ENCODE measurements at regions not wholly inside any gene's neighbourhood (a gene's known extent, or its start where the extent isn't known, plus 50 kb on each side); places are given as distances from the start of the nearest gene placed in this dataset.

DNA sequence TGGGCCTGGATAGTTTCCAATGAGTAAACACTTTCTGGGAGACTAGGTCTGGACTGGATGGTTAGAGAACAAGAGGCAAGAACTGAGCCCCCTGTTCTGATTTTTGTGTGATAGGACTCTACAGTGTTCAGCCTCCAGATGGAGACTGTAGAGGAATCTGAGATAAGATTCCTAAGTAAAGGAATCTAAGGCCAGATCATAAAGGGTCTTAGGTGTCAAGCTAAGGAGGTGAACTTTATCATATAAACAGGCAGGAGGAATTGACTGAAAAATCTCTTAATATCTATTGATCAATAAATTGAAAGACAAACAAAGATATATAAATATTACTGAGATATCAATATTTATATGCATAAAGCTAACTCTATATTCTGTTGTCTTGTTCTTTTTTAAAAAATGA lies 449.1 kb upstream of the DAB1 start:
- DNase-seq (no peak), ATAC-seq (no peak)
- intact Hi-C loops (cut with micrococcal nuclease) = no loop called here

- ATAC-seq (no peak), DNase-seq (no peak)
- intact Hi-C loops (cut with micrococcal nuclease) = no loop called here
Measured at GRCh38 chr1:57868908-57869307, 445.0 kb upstream of the DAB1 start.

DNA sequence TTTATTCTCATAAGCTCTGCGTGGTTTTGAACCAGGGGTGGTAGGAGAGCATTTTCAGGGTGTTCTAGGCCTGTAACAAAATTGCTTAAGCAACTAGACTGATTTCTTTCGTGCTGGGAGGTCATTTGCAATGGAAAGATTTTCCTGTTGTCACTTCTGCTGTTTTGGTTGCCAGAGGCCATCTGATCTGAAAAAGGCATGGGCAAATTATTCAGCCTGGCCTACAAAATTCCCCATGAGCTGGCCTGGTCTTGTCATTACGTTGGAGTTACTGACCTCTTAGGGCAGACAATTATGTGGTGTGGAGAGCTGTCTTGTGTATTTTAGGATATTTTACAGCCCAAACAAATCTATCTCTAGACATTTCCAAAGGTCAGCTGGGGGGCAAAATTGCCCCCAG lies 444.4 kb upstream of the DAB1 start:
- ATAC-seq = no peak
- DNase-seq = no peak
- intact Hi-C loops (cut with micrococcal nuclease) = no loop called here

DNA sequence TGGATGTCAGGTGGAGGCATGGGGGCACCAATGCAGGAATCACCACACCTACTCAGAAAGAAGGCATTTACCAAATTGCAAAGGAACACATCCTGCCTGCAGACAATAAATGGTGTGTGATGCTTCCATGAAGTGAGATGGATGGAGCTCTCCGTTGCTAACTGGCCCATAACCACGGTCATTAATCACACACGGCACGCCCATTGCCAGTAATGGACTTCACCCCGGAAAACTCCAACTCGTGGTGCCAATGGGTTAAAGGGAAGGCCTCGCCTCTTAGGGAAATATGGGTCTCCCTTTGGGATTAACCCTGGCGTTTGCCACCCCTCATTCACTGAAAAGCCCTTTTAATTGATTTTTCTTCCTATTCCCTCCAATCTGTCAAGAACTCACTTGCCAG lies 443.1 kb upstream of the DAB1 start:
- no peak for ATAC-seq
- intact Hi-C loops (cut with micrococcal nuclease) = no loop called here
- no peak for DNase-seq

DNA sequence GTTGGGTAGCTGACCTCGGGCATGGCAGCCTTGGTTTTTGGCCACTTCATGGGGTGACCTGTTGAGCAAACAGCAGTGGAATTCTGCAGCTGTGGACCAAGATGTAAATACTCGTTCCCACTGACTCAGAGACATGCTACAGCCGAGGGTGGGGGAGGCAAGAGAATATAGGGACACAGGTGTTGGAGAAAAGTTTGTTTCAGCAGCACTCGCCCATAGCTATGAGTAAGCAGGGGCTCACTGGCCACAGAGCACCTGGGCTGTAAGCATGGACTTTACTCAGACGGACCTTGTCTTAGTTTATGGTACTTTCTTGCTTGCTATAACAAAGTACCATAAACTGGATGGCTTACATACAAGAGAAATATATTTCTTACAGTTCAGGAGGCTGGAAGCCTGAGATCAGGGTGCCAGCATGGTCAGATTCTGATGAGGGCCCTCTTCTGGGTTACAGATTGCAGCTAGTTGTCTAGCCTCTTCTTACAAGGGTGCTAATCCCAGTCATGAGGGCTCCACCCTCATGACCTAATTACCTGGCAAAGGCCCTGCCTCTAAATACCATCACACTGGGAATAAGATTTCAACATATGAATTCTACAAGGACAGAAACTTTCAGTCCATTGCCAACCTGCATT lies 437.2 kb upstream of the DAB1 start:
- intact Hi-C loops (cut with micrococcal nuclease) = no loop called here
- ATAC-seq = no peak
- no peak for DNase-seq

GRCh38 chr1:57860325-57860724 lies 436.5 kb upstream of the DAB1 start:
- intact Hi-C loops (cut with micrococcal nuclease) = no loop called here
- DNase-seq = no peak
- ATAC-seq = no peak

GRCh38 chr1:57858740-57859139 lies 434.9 kb upstream of the DAB1 start:
- DNase-seq = no peak
- intact Hi-C loops (cut with micrococcal nuclease) = no loop called here
- ATAC-seq = no peak

- intact Hi-C loops (cut with micrococcal nuclease) = no loop called here
- DNase-seq (no peak), ATAC-seq (no peak)
Measured at GRCh38 chr1:57857809-57858208, 433.9 kb upstream of the DAB1 start.

- intact Hi-C loops (cut with micrococcal nuclease) = no loop called here
- DNase-seq (no peak), ATAC-seq (no peak)
Measured at GRCh38 chr1:57854436-57854835, 430.6 kb upstream of the DAB1 start.

GRCh38 chr1:57850176-57850940 lies 426.5 kb upstream of the DAB1 start:
- intact Hi-C loops (cut with micrococcal nuclease) = no loop called here
- no peak for ATAC-seq
- DNase-seq = no peak

GRCh38 chr1:57848406-57848805 lies 424.5 kb upstream of the DAB1 start:
- intact Hi-C loops (cut with micrococcal nuclease) = no loop called here
- DNase-seq (no peak), ATAC-seq (no peak)

DNA sequence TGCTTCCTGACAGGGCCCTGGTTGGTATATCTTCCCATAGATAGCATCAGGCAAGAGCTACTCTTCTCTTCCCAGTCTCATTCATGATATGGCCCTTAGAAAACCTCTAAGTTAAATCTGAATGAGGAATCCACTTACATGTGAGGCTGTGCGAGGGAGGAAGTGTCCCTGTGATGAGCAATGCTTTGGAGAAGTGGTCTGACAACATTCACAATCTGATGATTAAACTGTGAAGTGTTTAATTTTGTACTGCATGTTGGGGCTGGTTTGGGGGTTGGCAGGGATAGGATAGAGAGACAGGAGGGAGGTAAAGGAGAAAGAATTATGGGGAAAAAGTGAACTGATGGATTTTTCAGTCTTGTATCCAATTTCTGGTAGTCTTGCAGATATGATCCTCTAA lies 421.2 kb upstream of the DAB1 start:
- DNase-seq (no peak), ATAC-seq (no peak)
- intact Hi-C loops (cut with micrococcal nuclease) = no loop called here

- no peak for DNase-seq
- intact Hi-C loops (cut with micrococcal nuclease) = no loop called here
Measured at GRCh38 chr1:57844382-57844980, 420.6 kb upstream of the DAB1 start.

GRCh38 chr1:57843760-57844159 lies 419.9 kb upstream of the DAB1 start:
- ATAC-seq (no peak), DNase-seq (no peak)
- intact Hi-C loops (cut with micrococcal nuclease) = no loop called here

More at GRCh38 chr1:57844382-57844980, 420.6 kb upstream of the DAB1 start:
- ATAC-seq = no peak

DNA sequence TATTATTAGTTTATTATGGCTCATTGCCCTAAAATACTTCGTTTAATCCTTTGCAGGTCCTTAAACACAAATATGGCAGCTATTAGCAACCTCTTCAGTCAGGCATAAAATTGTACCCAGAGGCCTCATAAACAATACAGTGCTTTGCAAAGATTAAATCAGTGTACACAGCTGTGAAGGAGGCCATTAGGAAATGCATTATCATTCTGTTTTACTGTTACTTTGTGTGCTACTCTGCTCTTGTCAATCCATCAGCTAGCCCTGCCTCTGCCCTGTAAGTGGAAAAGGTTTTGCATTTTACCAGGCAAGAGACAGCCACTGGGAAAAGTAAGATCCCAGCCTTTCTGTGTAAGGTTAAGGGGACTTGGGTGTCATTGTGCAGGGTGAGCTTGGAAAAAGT lies 415.7 kb upstream of the DAB1 start:
- intact Hi-C loops (cut with micrococcal nuclease) = no loop called here
- DNase-seq (no peak), ATAC-seq (no peak)

DNA sequence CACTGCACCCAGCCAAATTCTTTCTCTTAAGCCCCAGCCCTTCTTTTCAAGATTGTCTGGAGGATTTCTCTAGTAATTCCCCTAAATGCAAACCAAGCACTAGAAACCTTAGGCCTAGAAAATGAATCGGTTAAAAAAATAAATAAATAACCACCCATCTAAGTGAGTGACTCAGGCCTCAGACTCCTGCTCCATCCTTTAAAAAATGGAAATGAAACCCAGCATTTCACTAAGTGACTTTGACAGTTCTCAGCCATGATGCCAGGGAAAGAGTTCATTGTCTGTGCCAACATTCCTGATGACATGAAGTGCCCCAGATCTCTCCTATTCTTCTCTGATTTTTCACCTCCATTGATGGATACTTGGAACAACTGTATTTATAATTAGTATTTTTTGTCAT lies 415.2 kb upstream of the DAB1 start:
- ATAC-seq (no peak), DNase-seq (no peak)
- intact Hi-C loops (cut with micrococcal nuclease) = no loop called here

- no peak for ATAC-seq
- DNase-seq = no peak
- intact Hi-C loops (cut with micrococcal nuclease) = no loop called here
Measured at GRCh38 chr1:57835620-57836019, 411.8 kb upstream of the DAB1 start.

DNA sequence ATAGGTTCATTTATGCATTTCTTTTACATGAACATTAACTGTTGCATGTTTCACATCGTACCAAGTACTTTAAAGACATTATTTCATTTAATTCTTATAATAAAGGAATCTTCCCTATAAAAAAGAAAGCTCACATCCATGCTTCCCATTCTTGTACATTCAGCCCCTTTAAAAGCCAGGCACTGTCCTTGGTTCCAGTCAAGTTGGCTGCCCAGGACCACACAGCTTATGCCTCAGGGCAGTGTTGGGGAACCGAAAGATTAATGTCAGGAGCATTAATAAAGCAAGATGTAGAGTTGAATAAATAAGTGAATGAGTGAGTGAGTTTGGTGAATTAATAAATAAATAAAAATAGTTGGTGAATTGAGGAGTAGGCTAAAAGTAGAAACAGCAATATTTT lies 409.4 kb upstream of the DAB1 start:
- DNase-seq (no peak), ATAC-seq (no peak)
- intact Hi-C loops (cut with micrococcal nuclease) = no loop called here

- intact Hi-C loops (cut with micrococcal nuclease) = no loop called here
- ATAC-seq = no peak
Measured at GRCh38 chr1:57832612-57833011, 408.8 kb upstream of the DAB1 start.

DNA sequence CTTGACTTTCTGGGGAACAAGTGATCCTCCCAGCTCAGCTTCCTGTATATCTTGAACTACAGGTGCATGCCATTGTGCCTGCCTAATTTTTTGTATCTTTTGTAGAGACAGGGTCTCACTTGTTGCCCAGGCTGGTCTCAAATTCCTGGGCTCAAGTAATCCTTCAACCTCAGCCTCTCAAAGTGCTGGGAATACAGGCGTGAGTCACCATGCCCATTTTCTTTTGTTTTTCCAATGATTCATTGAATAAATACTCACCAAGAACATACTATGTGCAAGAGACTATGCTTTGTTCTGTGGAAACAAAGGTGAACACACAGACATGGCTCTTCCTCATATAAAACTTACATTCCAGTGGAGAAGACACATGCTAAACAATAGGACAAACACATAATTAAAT lies 407.8 kb upstream of the DAB1 start:
- intact Hi-C loops (cut with micrococcal nuclease) = no loop called here
- no peak for DNase-seq
- ATAC-seq = no peak

More at GRCh38 chr1:57832612-57833011, 408.8 kb upstream of the DAB1 start:
- no peak for DNase-seq

- intact Hi-C loops (cut with micrococcal nuclease) = no loop called here
- ATAC-seq (peak; percentile 18), DNase-seq (no peak)
Measured at GRCh38 chr1:57826535-57826934, 402.7 kb upstream of the DAB1 start.
